HEK293 (cell line): ENCODE measurements at regions not wholly inside any gene's neighbourhood (a gene's known extent, or its start where the extent isn't known, plus 50 kb on each side); places are given as distances from the start of the nearest gene placed in this dataset.

ENCODE experiments used
- CTCF ChIA-PET: fragments of 350-600 bp; formaldehyde crosslinking; extraction: SDS; loops from one replicate; lab custom pipeline; 2021; ENCODE audit warnings: antibody characterized with exemption; lab: Yijun Ruan, JAX
- POLR2A ChIA-PET: fragments of 300-600 bp; formaldehyde crosslinking; extraction: SDS; loops from one replicate; lab custom pipeline; 2020; ENCODE audit warnings: antibody characterized with exemption, inconsistent platforms; lab: Yijun Ruan, JAX
- H3K27ac ChIP-seq: fragments of 200-500 bp; sonication (Bioruptor generic); 2 replicates; pipeline ENCODE4 v1.5.1; 2014; ENCODE audit warnings: low read depth, low read length, control low read depth, inconsistent platforms; ENCODE audit errors: extremely low read depth
- H3K36me3 ChIP-seq, 2 experiments: fragments of 200-500 bp in 1 of 2; sonication (Bioruptor generic) in 1 of 2; 1 replicate in 1 of 2; 2 replicates in 1 of 2; pipeline ENCODE4 v1.5.1; 2014 to 2017; ENCODE audit warnings: inconsistent platforms in 2 of 2, low read length in 2 of 2; ENCODE audit not compliant: control insufficient read depth in 2 of 2, insufficient read depth in 1 of 2
- H3K4me1 ChIP-seq: fragments of 200-500 bp; sonication (Bioruptor generic); 2 replicates; pipeline ENCODE4 v1.5.1; 2014; ENCODE audit warnings: mild to moderate bottlenecking, low read length, inconsistent platforms; ENCODE audit not compliant: control insufficient read depth, insufficient read depth
- H3K4me3 ChIP-seq: 2 replicates; pipeline ENCODE4 v1.5.1; 2011; ENCODE audit warnings: low read depth, mild to moderate bottlenecking, control low read depth, low read length, moderate library complexity
- H3K9me3 ChIP-seq: fragments of 200-500 bp; sonication (Bioruptor generic); 2 replicates; pipeline ENCODE4 v1.5.1; 2014; ENCODE audit warnings: low read depth, low read length, inconsistent platforms; ENCODE audit not compliant: control insufficient read depth, insufficient read depth
- FEZF1 ChIP-seq: fragments of 450-650 bp; formaldehyde crosslinking; IDR thresholded peaks from 2 replicates; pipeline ENCODE4 v1.5.1; 2016; ENCODE audit warnings: missing biosample characterization, missing genetic modification characterization
- GFI1B ChIP-seq: fragments of 450-650 bp; formaldehyde crosslinking; IDR thresholded peaks from 2 replicates; pipeline ENCODE4 v1.5.1; 2016; ENCODE audit warnings: missing biosample characterization, missing genetic modification characterization
- INSM2 ChIP-seq: fragments of 450-650 bp; formaldehyde crosslinking; IDR thresholded peaks from 2 replicates; pipeline ENCODE4 v1.5.1; 2016; ENCODE audit warnings: missing biosample characterization, missing genetic modification characterization
- SCRT1 ChIP-seq: fragments of 450-650 bp; formaldehyde crosslinking; IDR thresholded peaks from 2 replicates; pipeline ENCODE4 v1.5.1; 2016; ENCODE audit warnings: missing biosample characterization, missing genetic modification characterization, borderline replicate concordance
- TRIM28 ChIP-seq: IDR thresholded peaks from 2 replicates; pipeline ENCODE4 v1.6.1; 2011; ENCODE audit warnings: low read length, control low read depth, borderline replicate concordance
- TSHZ1 ChIP-seq: fragments of 450-650 bp; formaldehyde crosslinking; IDR thresholded peaks from 2 replicates; pipeline ENCODE4 v1.5.1; 2016; ENCODE audit warnings: missing biosample characterization, missing genetic modification characterization, borderline replicate concordance
- ZBTB1 ChIP-seq: fragments of 450-650 bp; formaldehyde crosslinking; IDR thresholded peaks from 2 replicates; pipeline ENCODE4 v1.5.1; 2016; ENCODE audit warnings: missing biosample characterization, missing genetic modification characterization
- ZBTB6 ChIP-seq: fragments of 450-650 bp; formaldehyde crosslinking; IDR thresholded peaks from 2 replicates; pipeline ENCODE4 v1.5.1; 2017; ENCODE audit warnings: missing biosample characterization, missing genetic modification characterization
- ZNF174 ChIP-seq: fragments of 450-650 bp; formaldehyde crosslinking; IDR thresholded peaks from 2 replicates; pipeline ENCODE4 v1.5.0; 2017; ENCODE audit warnings: missing biosample characterization, mild to moderate bottlenecking, missing genetic modification characterization
- ZNF24 ChIP-seq: fragments of 450-650 bp; formaldehyde crosslinking; IDR thresholded peaks from 2 replicates; pipeline ENCODE4 v1.5.1; 2016; ENCODE audit warnings: missing biosample characterization, missing genetic modification characterization
- ZNF248 ChIP-seq: fragments of 450-650 bp; formaldehyde crosslinking; IDR thresholded peaks from 2 replicates; pipeline ENCODE4 v1.5.1; 2017; ENCODE audit warnings: missing biosample characterization, missing genetic modification characterization
- ZNF292 ChIP-seq: fragments of 450-650 bp; formaldehyde crosslinking; IDR thresholded peaks from 2 replicates; pipeline ENCODE4 v1.5.1; 2016; ENCODE audit warnings: low read depth, missing biosample characterization, missing genetic modification characterization, borderline replicate concordance
- ZNF324 ChIP-seq: fragments of 450-650 bp; formaldehyde crosslinking; IDR thresholded peaks from 2 replicates; pipeline ENCODE4 v1.5.1; 2016; ENCODE audit warnings: missing biosample characterization, missing genetic modification characterization
- ZNF394 ChIP-seq: fragments of 450-650 bp; formaldehyde crosslinking; IDR thresholded peaks from 2 replicates; pipeline ENCODE4 v1.5.1; 2016; ENCODE audit warnings: missing biosample characterization, missing genetic modification characterization, mild to moderate bottlenecking, moderate library complexity, borderline replicate concordance
- ZNF423 ChIP-seq: fragments of 450-650 bp; formaldehyde crosslinking; IDR thresholded peaks from 2 replicates; pipeline ENCODE4 v1.5.1; 2016; ENCODE audit warnings: missing biosample characterization, missing genetic modification characterization
- ZNF747 ChIP-seq: fragments of 450-650 bp; formaldehyde crosslinking; IDR thresholded peaks from 2 replicates; pipeline ENCODE4 v1.5.1; 2016; ENCODE audit warnings: missing biosample characterization, missing genetic modification characterization
- ZSCAN18 ChIP-seq: fragments of 450-650 bp; formaldehyde crosslinking; IDR thresholded peaks from 2 replicates; pipeline ENCODE4 v1.5.1; 2016; ENCODE audit warnings: missing biosample characterization, missing genetic modification characterization

- CTCF ChIA-PET, result no interaction called here
- no peaks in the 10 kb centered on the region for H3K9me3 ChIP-seq
- H3K36me3 ChIP-seq, result no peaks in the 10 kb centered on the region
- TF ChIP-seq ZNF423 (tag by site-specific recombination), result no peak
- TF ChIP-seq ZNF747 (tag by site-specific recombination), result no peak
- TF ChIP-seq ZNF394, result no peak
- no peak for TF ChIP-seq ZBTB6 (tag by site-specific recombination)
- no peak for TF ChIP-seq GFI1B (tag by site-specific recombination)
- no peak for TF ChIP-seq ZSCAN18 (tag by site-specific recombination)
- TF ChIP-seq INSM2, result no peak
- TF ChIP-seq TSHZ1, result no peak
- TF ChIP-seq ZNF248, result no peak
- no peak for TF ChIP-seq ZNF174 (tag by site-specific recombination)
- TF ChIP-seq ZBTB1 (tag by site-specific recombination), result no peak
- H3K27ac ChIP-seq, result no peak overlapping the region
- POLR2A ChIA-PET, result no interaction called here
- no peaks in the 10 kb centered on the region; the same call in 1 of the 2 replicates for H3K4me1 ChIP-seq
- H3K4me3 ChIP-seq, result no peak overlapping the region
Measured at GRCh38 chr5:30523061-30523460, 670.4 kb upstream of the CDH6 start.

GRCh38 chr5:30505014-30505886 is 688.2 kb upstream of the CDH6 start:
- Histone ChIP-seq H3K36me3 (no peaks in the 10 kb centered on the region), H3K4me3 (no peak overlapping the region), H3K4me1 (no peaks in the 10 kb centered on the region), H3K27ac (no peak overlapping the region)
- CTCF ChIA-PET, result no interaction called here
- POLR2A ChIA-PET, result no interaction called here
- no peak for TF ChIP-seq SCRT1 (tag by site-specific recombination)
- TF ChIP-seq ZNF24 (tag by site-specific recombination), result no peak
- TF ChIP-seq FEZF1 (tag by site-specific recombination), result no peak
- TF ChIP-seq TRIM28, result no peak
- TF ChIP-seq ZNF292 (tag by site-specific recombination), result no peak
- TF ChIP-seq ZNF324 (tag by site-specific recombination), result no peak
- no peak for TF ChIP-seq ZNF248
- TF ChIP-seq, all 188 proteins: peak for 0
- H3K9me3 ChIP-seq, result no peaks in the 10 kb centered on the region
